NB4 (cell line): ENCODE measurements at regions not wholly inside any gene's neighbourhood (a gene's known extent, or its start where the extent isn't known, plus 50 kb on each side); places are given as distances from the start of the nearest gene placed in this dataset.

Experiments used
- DNase-seq: peaks from one replicate; pipeline ENCODE4 v3.0.0; 2010; ENCODE audit warnings: low read depth
- H3K4me3 ChIP-seq: one replicate; pipeline ENCODE4 v1.5.1; 2011; ENCODE audit warnings: mild to moderate bottlenecking, low read depth, low read length, moderate library complexity
- MYC ChIP-seq: IDR thresholded peaks from 2 replicates; pipeline ENCODE4 v1.6.1; 2011; ENCODE audit warnings: low read depth, low read length
- POLR2A ChIP-seq: IDR thresholded peaks from 2 replicates; pipeline ENCODE4 v1.6.1; 2011; ENCODE audit warnings: mild to moderate bottlenecking; ENCODE audit not compliant: insufficient read length; ENCODE audit errors: extremely low read depth
- TF ChIP-seq, protein P1 (sequence below): IDR thresholded peaks from one replicate; pipeline ENCODE4 v1.5.1; 2012; ENCODE audit warnings: low read depth, low read length
- TF ChIP-seq, protein P2 (sequence below): IDR thresholded peaks from 2 replicates; pipeline ENCODE4 v1.6.1; 2011; ENCODE audit warnings: low read depth, low read length

- TF ChIP-seq POLR2A (no peak), MYC (no peak)
- TF ChIP-seq, protein P1, sequence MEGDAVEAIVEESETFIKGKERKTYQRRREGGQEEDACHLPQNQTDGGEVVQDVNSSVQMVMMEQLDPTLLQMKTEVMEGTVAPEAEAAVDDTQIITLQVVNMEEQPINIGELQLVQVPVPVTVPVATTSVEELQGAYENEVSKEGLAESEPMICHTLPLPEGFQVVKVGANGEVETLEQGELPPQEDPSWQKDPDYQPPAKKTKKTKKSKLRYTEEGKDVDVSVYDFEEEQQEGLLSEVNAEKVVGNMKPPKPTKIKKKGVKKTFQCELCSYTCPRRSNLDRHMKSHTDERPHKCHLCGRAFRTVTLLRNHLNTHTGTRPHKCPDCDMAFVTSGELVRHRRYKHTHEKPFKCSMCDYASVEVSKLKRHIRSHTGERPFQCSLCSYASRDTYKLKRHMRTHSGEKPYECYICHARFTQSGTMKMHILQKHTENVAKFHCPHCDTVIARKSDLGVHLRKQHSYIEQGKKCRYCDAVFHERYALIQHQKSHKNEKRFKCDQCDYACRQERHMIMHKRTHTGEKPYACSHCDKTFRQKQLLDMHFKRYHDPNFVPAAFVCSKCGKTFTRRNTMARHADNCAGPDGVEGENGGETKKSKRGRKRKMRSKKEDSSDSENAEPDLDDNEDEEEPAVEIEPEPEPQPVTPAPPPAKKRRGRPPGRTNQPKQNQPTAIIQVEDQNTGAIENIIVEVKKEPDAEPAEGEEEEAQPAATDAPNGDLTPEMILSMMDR = no peak
- TF ChIP-seq, protein P2, sequence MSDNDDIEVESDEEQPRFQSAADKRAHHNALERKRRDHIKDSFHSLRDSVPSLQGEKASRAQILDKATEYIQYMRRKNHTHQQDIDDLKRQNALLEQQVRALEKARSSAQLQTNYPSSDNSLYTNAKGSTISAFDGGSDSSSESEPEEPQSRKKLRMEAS = no peak
- no peak overlapping the region for H3K4me3 ChIP-seq
- no peak for DNase-seq
These were observed 51.1 kb upstream of the NTPCR start for GRCh38 chr1:232899268-232899667.

DNA sequence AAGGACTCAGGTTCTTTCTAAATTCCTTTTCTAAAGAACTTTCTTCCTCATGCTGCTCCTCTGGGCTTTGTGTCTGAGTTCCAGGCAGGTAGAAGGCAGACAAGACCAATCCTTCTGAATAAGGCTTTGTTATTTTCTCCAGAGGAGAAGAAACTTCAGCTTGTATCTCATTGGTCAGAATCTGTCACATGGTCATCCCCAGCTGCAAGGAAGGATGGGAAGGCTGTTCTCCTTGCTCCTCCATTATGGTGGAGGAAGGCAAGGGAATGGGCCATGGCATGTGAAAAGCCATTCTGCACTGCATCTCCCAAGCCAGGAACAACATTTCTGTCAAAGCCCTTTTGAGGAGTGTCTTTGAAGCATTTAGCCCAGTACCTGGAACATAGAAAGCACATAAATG, 50.6 kb upstream of the NTPCR start:
- TF ChIP-seq, protein P2 = no peak
- TF ChIP-seq, protein P1 = no peak
- TF ChIP-seq POLR2A (no peak), MYC (no peak)
- no peak for DNase-seq
- no peak overlapping the region for H3K4me3 ChIP-seq
